T-cell (primary cell): ENCODE measurements at regions not wholly inside any gene's neighbourhood (a gene's known extent, or its start where the extent isn't known, plus 50 kb on each side); places are given as distances from the start of the nearest gene placed in this dataset.
A peak's percentile ranks its signal among the peaks of the same experiment; 100 is the strongest.

Source experiments
- ATAC-seq, 4 experiments: fragments of 200-7000 bp in 3 of 4; fragments of 150-1000 bp in 1 of 4; cut with Tn5 transposase; replicated peaks in 1 of 4; 1 replicate in 3 of 4; 2 replicates in 1 of 4; pipeline ENCODE4 v1.10.0; 2021; ENCODE audit warnings: moderate library complexity in 3 of 4, mild to moderate bottlenecking in 2 of 4, moderate number of reproducible peaks in 1 of 4
- CTCF ChIA-PET, 2 donors: fragments of 300-600 bp; sonication (Branson Sonifier 250); formaldehyde crosslinking; loops; one replicate each; lab custom pipeline; 2022; ENCODE audit warnings: antibody characterized with exemption in 2 of 2; lab: Charles Lee
- POLR2A ChIA-PET, 2 donors: fragments of 300-600 bp; sonication (Branson Sonifier 250); formaldehyde crosslinking; loops; one replicate each; lab custom pipeline; 2022; ENCODE audit warnings: antibody characterized with exemption in 2 of 2; lab: Charles Lee
- DNase-seq, 35 experiments: peaks; one replicate each; pipeline versions ENCODE4 v3.0.0 to v3.0.0-alpha.2; 2013 to 2023
- H3K27ac ChIP-seq: one replicate; pipeline ENCODE4 v1.5.1; 2013; ENCODE audit warnings: low read length
- H3K27me3 ChIP-seq, 2 experiments: replicated peaks in 1 of 2; 1 replicate in 1 of 2; 2 replicates in 1 of 2; pipeline versions ENCODE4 v1.6.1 to v1.7.0; 2013; ENCODE audit warnings: low read length in 1 of 2, mixed read lengths in 1 of 2; ENCODE audit not compliant: control insufficient read depth in 2 of 2, insufficient read depth in 2 of 2; ENCODE audit errors: extremely low read depth in 1 of 2
- H3K36me3 ChIP-seq, 2 donors: 1 replicate in 1 of 2; 2 replicates in 1 of 2; pipeline versions ENCODE4 v1.6.1 to v1.7.0; 2013; ENCODE audit warnings: low read length in 1 of 2; ENCODE audit not compliant: control insufficient read depth in 2 of 2, insufficient read depth in 1 of 2; ENCODE audit errors: extremely low read depth in 1 of 2
- H3K4me1 ChIP-seq, 2 experiments: 1 replicate in 1 of 2; 2 replicates in 1 of 2; pipeline versions ENCODE4 v1.6.1 to v1.7.0; 2013; ENCODE audit warnings: low read length in 2 of 2, mixed read lengths in 1 of 2; ENCODE audit not compliant: insufficient read depth in 2 of 2, control insufficient read depth in 1 of 2; ENCODE audit errors: extremely low read depth in 1 of 2
- H3K4me3 ChIP-seq, 2 donors: 1 replicate in 1 of 2; 2 replicates in 1 of 2; pipeline versions ENCODE4 v1.5.1 to v1.7.0; 2013; ENCODE audit warnings: mild to moderate bottlenecking in 2 of 2, low read length in 1 of 2, moderate library complexity in 1 of 2; ENCODE audit not compliant: control insufficient read depth in 1 of 2; ENCODE audit errors: extremely low read depth in 1 of 2
- H3K9me3 ChIP-seq: 2 replicates; pipeline ENCODE4 v1.7.0; 2013
- H3K27ac Mint-ChIP-seq, 2 donors: one replicate each; pipeline ENCODE4 v1.8.0; 2020 to 2021; ENCODE audit warnings: mild to moderate bottlenecking in 2 of 2, mixed read lengths in 2 of 2
- H3K27me3 Mint-ChIP-seq, 2 donors: one replicate each; pipeline ENCODE4 v1.8.0; 2021 to 2022; ENCODE audit warnings: mixed read lengths in 2 of 2
- H3K36me3 Mint-ChIP-seq: one replicate; pipeline ENCODE4 v1.8.0; 2021; ENCODE audit warnings: mixed read lengths
- H3K4me1 Mint-ChIP-seq, 3 donors: one replicate each; pipeline ENCODE4 v1.8.0; 2020 to 2022; ENCODE audit warnings: mixed read lengths in 3 of 3, mild to moderate bottlenecking in 1 of 3
- H3K4me3 Mint-ChIP-seq, 3 donors: one replicate each; pipeline ENCODE4 v1.8.0; 2020 to 2022; ENCODE audit warnings: mild to moderate bottlenecking in 3 of 3, mixed read lengths in 3 of 3, moderate library complexity in 3 of 3
- H3K9me3 Mint-ChIP-seq, 3 donors: one replicate each; pipeline ENCODE4 v1.8.0; 2020 to 2022; ENCODE audit warnings: mixed read lengths in 3 of 3
- WGBS: methylation state at CpG from one replicate; pipeline ENCODE4 v1.1.5; 2013; ENCODE audit warnings: missing lambda C conversion rate; ENCODE audit not compliant: insufficient coverage; 5-methylcytosine and 5-hydroxymethylcytosine counted together

DNA sequence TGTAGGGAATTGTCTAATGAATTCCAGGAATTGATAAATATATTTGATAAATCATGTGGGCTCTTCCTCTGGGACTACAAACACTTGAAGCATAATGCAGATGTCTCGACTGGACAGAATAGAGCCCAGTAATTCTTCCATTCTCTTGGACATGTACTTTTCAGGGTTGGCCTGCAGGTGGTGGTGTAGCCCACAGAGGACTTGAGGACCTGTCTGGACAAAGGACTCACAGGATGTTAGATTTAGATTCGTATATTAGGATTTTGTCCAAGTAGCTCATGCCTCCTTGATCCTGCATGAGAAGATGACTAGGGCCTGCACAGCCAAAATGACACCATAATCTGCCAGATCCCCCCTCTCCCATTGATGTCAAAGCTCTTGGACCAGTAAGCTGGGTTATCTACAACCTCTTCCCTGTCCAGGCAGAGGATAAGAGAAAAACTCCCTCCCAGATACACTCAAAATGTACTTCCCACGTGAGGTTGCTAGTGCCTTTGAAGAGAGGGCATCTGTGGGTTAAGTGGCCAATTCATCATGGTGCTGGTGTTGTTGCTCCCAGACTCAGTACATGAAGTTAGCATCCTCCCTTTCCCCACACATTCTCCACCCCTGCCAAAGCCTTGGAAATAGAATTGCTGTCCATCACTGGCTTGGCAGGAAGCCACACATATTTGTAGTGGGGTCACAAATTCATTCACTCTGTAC lies 88.6 kb upstream of the ZNF280D start:
- no CpG with 5 or more reads among the region's 3 CpGs for WGBS
- Mint-ChIP-seq H3K27ac (no peak overlapping the region), H3K9me3 (no peaks in the 10 kb centered on the region), H3K4me1 (no peaks in the 10 kb centered on the region), H3K4me3 (no peak overlapping the region), H3K27me3 (peaks cover 0 to 4% of the 10 kb centered on the region in 2 donors), H3K36me3 (no peaks in the 10 kb centered on the region)
- Histone ChIP-seq H3K4me1 (no peaks in the 10 kb centered on the region), H3K27me3 (peaks cover 0 to 6% of the 10 kb centered on the region in 2 experiments), H3K4me3 (no peak overlapping the region), H3K27ac (no peak overlapping the region), H3K9me3 (no peaks in the 10 kb centered on the region), H3K36me3 (no peaks in the 10 kb centered on the region)
- ChIA-PET POLR2A (interaction anchor here in 1 of 2 donors (0.6 kb wide), 1 partner anchor 9 kb away, joined by 3 read pairs; no protein-coding TSS in a partner anchor), CTCF (interaction anchor here in 1 of 2 donors (1.1 kb wide), 1 partner anchor 484 kb away, joined by 6 read pairs; no protein-coding TSS in a partner anchor)
- DNase-seq = peak in 31 of 35 experiments; percentile 2 to 58 (median 28)
- peak in 2 of 4 experiments; percentile 47 to 58 for ATAC-seq

DNA sequence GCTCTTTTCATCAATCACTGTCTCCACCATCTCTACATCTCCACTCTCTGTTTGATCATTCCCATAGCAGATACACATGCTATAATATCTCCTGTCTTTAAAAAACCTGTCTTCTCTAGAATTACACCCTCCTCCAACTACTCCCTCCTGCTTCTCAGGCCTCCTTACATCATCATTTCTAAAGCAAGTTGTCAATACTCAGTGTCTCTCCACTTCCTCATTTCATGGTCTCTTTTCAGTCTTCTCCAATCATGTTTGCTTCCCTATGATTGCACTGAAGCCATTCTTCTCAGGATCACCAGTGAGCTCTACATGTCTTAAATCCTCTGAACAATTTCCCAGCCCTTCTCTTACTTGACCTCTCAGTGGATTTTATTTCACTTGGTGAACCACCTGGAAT lies 87.0 kb upstream of the ZNF280D start:
- no peaks in the 10 kb centered on the region for H3K36me3 ChIP-seq
- CTCF ChIA-PET = interaction anchor here in 1 of 2 donors (0.6 kb wide), 1 partner anchor 543 kb away, joined by 3 read pairs; no protein-coding TSS in a partner anchor
- peaks cover 0 to 4% of the 10 kb centered on the region in 2 donors for H3K27me3 Mint-ChIP-seq
- no peak overlapping the region for H3K27ac ChIP-seq
- H3K27me3 ChIP-seq = peaks cover 0 to 6% of the 10 kb centered on the region in 2 experiments
- no peaks in the 10 kb centered on the region for H3K36me3 Mint-ChIP-seq
- no peak overlapping the region for H3K4me3 ChIP-seq
- POLR2A ChIA-PET = no interaction called here
- no peak for ATAC-seq
- DNase-seq = no peak
- no peak overlapping the region for H3K4me3 Mint-ChIP-seq
- H3K27ac Mint-ChIP-seq = no peak overlapping the region
- H3K4me1 ChIP-seq = no peaks in the 10 kb centered on the region
- no peaks in the 10 kb centered on the region for H3K4me1 Mint-ChIP-seq
- no peaks in the 10 kb centered on the region for H3K9me3 ChIP-seq
- H3K9me3 Mint-ChIP-seq = no peaks in the 10 kb centered on the region

DNA sequence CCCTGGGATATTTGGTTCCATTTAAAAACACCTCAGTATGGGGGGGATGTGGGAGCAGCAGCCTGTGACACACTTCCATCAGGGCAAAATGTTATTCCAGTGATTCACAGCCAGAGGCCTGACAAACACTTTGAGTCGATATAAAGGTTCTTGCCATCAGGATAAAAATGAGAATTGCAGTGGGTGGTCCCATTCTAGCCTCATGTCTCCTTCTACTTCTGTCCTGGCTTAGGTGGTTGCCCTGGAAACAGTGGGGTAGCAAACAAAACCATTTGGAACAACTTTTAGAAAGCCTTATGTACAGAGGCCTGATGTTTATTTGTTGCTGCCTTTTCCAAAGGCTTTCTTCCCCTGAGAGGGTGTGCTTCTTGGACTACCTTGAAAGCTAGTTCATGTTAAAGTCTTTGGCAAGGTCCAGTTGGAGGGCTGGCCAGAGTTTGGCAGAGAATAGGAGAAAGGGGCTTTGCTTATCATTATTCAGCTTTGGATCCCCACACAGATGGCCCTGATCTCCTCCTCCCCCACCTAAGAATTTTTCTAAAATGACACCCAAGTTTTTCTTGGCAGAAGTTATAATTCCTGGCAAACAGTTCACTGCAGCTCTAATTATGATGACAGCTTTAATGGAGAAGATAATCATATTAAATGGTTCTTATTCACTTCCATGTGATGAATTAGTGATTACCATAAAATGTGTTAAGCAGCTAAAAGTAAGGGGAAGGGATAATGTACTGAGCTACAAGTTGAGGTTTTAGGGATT lies 84.2 kb upstream of the ZNF280D start:
- no peaks in the 10 kb centered on the region for H3K4me1 ChIP-seq
- H3K27ac ChIP-seq = no peak overlapping the region
- Mint-ChIP-seq H3K4me1 (peaks cover 0 to 6% (median 0%) of the 10 kb centered on the region in 3 donors), H3K27me3 (no peaks in the 10 kb centered on the region), H3K9me3 (no peaks in the 10 kb centered on the region), H3K27ac (no peak overlapping the region), H3K36me3 (no peaks in the 10 kb centered on the region), H3K4me3 (no peak overlapping the region)
- DNase-seq (no peak), ATAC-seq (no peak)
- no peaks in the 10 kb centered on the region for H3K9me3 ChIP-seq
- no peak overlapping the region for H3K4me3 ChIP-seq
- no CpG with 5 or more reads among the region's 1 CpG for WGBS
- POLR2A ChIA-PET = no interaction called here
- H3K27me3 ChIP-seq = no peaks in the 10 kb centered on the region
- no peaks in the 10 kb centered on the region for H3K36me3 ChIP-seq
- CTCF ChIA-PET = no interaction called here

DNA sequence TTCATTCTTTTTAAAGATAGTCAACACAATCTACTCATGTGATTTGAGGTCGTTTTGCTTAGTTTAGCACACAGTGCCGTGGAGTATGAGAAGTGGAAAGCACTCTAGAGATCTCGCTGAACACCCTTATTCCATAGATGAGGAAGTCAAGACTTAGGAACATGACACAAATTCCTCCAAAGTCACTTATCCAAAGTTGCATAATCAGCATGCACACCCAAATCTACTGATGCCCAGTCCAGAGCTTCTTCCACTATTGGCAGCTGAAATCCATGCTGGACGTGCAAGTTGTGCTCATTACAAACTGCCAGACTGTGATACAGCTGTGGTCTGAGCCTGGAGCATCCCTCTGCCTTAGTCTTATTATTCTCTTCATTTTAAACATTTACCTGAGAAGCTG lies 83.5 kb upstream of the ZNF280D start:
- Histone ChIP-seq H3K27me3 (no peaks in the 10 kb centered on the region), H3K9me3 (no peaks in the 10 kb centered on the region), H3K4me3 (no peak overlapping the region), H3K4me1 (no peaks in the 10 kb centered on the region), H3K36me3 (no peaks in the 10 kb centered on the region), H3K27ac (no peak overlapping the region)
- Mint-ChIP-seq H3K36me3 (no peaks in the 10 kb centered on the region), H3K27me3 (no peaks in the 10 kb centered on the region), H3K27ac (no peak overlapping the region), H3K4me3 (no peak overlapping the region), H3K9me3 (no peaks in the 10 kb centered on the region), H3K4me1 (peaks cover 0 to 6% (median 0%) of the 10 kb centered on the region in 3 donors)
- 100% methylated on average over 1 of the region's 4 CpGs for WGBS
- CTCF ChIA-PET = interaction anchor here in 1 of 2 donors (0.7 kb wide), 1 partner anchor 827 kb away, joined by 3 read pairs; no protein-coding TSS in a partner anchor
- no peak for DNase-seq
- ATAC-seq = no peak
- POLR2A ChIA-PET = no interaction called here

- Mint-ChIP-seq H3K9me3 (peaks cover 0 to 5% (median 0%) of the 10 kb centered on the region in 3 donors), H3K36me3 (no peaks in the 10 kb centered on the region), H3K27me3 (no peaks in the 10 kb centered on the region), H3K27ac (no peak overlapping the region), H3K4me3 (no peak overlapping the region), H3K4me1 (peaks cover 0 to 6% (median 0%) of the 10 kb centered on the region in 3 donors)
- no peak for ATAC-seq
- no peaks in the 10 kb centered on the region for H3K27me3 ChIP-seq
- no peaks in the 10 kb centered on the region for H3K36me3 ChIP-seq
- no peak overlapping the region for H3K4me3 ChIP-seq
- DNase-seq = no peak
- POLR2A ChIA-PET = no interaction called here
- no peak overlapping the region for H3K27ac ChIP-seq
- WGBS = 14% methylated on average over 3 of the region's 12 CpGs
- CTCF ChIA-PET = no interaction called here
- H3K4me1 ChIP-seq = no peaks in the 10 kb centered on the region
- H3K9me3 ChIP-seq = no peaks in the 10 kb centered on the region
These were observed 81.9 kb upstream of the ZNF280D start for GRCh38 chr15:56815247-56815646.

DNA sequence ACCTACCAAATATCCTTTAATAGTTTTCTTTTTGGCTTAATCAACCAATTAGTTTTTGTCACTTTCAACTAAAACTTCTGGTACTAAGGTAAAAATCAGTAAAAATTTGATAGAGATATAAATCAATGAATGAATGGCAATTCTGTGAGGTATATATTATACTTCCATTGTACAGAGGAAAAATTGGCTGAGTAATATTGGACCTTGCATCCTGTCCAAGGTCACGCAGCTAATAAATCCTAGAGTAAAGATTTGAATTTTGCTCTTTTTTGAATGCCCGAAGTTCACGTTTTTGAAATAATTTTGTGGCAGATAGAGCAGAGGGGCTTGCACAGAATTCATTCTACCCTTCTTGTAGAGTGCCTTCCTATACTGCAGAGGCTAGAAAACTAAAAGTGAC lies 81.1 kb upstream of the ZNF280D start:
- ChIA-PET POLR2A (no interaction called here), CTCF (no interaction called here)
- no peak overlapping the region for H3K27ac ChIP-seq
- peaks cover 0 to 10% (median 2%) of the 10 kb centered on the region in 3 donors for H3K9me3 Mint-ChIP-seq
- no peak overlapping the region for H3K4me3 ChIP-seq
- H3K4me1 ChIP-seq = no peaks in the 10 kb centered on the region
- DNase-seq = no peak
- no peaks in the 10 kb centered on the region for H3K9me3 ChIP-seq
- no peaks in the 10 kb centered on the region for H3K27me3 ChIP-seq
- no peaks in the 10 kb centered on the region for H3K36me3 Mint-ChIP-seq
- no peaks in the 10 kb centered on the region for H3K27me3 Mint-ChIP-seq
- no peak overlapping the region for H3K4me3 Mint-ChIP-seq
- WGBS = 100% methylated on average over 1 of the region's 3 CpGs
- ATAC-seq = no peak
- H3K36me3 ChIP-seq = no peaks in the 10 kb centered on the region
- H3K4me1 Mint-ChIP-seq = peaks cover 0 to 6% (median 0%) of the 10 kb centered on the region in 3 donors
- no peak overlapping the region for H3K27ac Mint-ChIP-seq
